GM10248 (cell line): ENCODE measurements at regions not wholly inside any gene's neighbourhood (a gene's known extent, or its start where the extent isn't known, plus 50 kb on each side); places are given as distances from the start of the nearest gene placed in this dataset.
"Not testable (repeated sequence)": the region's sequence is repeated elsewhere in the genome, so short reads cannot be mapped to it uniquely, and the experiment has no call there.

Experiments
- CTCF ChIA-PET: fragments of 300-600 bp; sonication (Branson Sonifier 250); formaldehyde crosslinking; extraction: SDS; loops from one replicate; lab custom pipeline; 2021; ENCODE audit warnings: antibody characterized with exemption; lab: Yijun Ruan, JAX
- POLR2A ChIA-PET: fragments of 350-650 bp; sonication (Branson Sonifier 250); formaldehyde crosslinking; extraction: SDS; loops from one replicate; lab custom pipeline; 2020; ENCODE audit warnings: antibody characterized with exemption; lab: Yijun Ruan, JAX
- DNase-seq: peaks from one replicate; pipeline ENCODE4 v3.0.0; 2012; ENCODE audit errors: extremely low spot score
- TF ChIP-seq, protein P1 (sequence below): IDR thresholded peaks from 2 replicates; pipeline ENCODE4 v1.5.1; 2012; ENCODE audit warnings: mild to moderate bottlenecking, low read depth; ENCODE audit errors: extremely low read depth, missing control alignments, control extremely low read depth

DNA sequence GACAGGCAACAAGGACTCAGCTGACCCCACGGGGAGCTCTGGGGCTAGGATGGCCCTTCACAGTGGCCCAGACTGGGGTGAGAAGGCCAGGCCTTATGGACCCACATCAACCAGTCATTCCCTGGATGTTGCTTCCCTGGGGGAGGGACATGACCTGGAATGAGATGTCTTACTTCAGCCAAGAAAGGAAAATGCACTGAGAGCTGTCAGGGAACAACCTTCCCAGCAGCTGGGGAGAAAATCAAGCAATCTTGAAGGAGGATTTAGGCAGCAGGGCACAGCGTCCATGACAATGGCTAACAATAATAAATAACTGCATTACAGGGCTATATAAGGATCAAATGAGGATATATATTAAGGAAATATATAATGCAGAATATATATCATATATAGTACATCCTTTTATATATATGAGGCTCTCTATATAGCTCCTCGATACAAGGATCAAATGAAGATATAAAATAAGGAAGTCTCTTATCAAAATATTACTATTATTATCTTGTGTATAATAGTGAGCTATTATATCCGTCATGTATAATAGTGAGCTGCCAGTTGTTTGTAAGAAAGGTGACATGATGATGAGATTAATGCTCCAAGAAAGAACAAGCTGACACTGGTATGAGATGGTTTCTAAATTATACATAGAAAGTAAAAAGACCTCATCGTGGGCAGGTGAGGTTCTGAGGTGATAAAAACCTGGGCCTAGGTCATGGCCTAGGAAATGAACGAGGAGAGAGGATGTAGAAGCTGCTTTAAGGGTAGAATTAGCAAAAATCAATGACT lies 117.8 kb upstream of the LIPC start:
- ChIA-PET POLR2A (no interaction called here), CTCF (interaction anchor here (1.4 to 2.2 kb wide), 3 partner anchors 12 to 86 kb away, joined by 4 to 8 read pairs (median 4); no protein-coding TSS in a partner anchor)
- TF ChIP-seq, protein P1, sequence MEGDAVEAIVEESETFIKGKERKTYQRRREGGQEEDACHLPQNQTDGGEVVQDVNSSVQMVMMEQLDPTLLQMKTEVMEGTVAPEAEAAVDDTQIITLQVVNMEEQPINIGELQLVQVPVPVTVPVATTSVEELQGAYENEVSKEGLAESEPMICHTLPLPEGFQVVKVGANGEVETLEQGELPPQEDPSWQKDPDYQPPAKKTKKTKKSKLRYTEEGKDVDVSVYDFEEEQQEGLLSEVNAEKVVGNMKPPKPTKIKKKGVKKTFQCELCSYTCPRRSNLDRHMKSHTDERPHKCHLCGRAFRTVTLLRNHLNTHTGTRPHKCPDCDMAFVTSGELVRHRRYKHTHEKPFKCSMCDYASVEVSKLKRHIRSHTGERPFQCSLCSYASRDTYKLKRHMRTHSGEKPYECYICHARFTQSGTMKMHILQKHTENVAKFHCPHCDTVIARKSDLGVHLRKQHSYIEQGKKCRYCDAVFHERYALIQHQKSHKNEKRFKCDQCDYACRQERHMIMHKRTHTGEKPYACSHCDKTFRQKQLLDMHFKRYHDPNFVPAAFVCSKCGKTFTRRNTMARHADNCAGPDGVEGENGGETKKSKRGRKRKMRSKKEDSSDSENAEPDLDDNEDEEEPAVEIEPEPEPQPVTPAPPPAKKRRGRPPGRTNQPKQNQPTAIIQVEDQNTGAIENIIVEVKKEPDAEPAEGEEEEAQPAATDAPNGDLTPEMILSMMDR: no peak
- no peak for DNase-seq

DNA sequence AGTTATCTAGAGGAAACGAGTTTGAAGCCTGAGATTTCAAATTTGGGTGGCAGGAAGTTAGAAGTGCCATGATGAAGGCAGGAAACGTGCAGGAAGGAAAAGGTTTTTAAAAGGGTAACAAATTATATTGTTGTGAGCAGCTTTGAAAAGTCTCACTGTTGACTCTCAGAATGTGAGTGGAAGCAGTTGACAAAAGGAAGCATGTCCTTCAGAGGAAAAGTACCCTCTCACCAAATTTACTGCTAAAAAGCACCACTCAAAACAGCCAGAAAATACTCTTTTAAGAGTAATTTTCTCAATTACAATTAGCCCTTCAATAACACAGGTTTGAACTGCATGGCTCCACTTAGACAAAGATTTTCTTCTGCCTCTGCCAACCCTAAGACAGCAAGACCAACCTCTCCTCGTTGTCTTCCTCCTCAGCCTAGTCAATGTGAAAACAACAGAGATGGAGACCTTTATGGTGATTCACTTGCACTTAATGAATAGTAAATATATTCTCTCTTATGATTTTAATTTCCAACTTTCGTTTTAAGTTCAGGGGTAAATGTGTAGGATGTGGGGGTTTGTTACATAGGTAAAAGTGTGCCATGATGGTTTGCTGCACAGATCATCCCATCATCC lies 117.1 kb upstream of the LIPC start:
- TF ChIP-seq, protein P1: no peak
- ChIA-PET CTCF (interaction anchor here (1.5 to 2.2 kb wide), 2 partner anchors 13 to 87 kb away, joined by 4 to 8 read pairs; no protein-coding TSS in a partner anchor), POLR2A (no interaction called here)
- DNase-seq: no peak

DNA sequence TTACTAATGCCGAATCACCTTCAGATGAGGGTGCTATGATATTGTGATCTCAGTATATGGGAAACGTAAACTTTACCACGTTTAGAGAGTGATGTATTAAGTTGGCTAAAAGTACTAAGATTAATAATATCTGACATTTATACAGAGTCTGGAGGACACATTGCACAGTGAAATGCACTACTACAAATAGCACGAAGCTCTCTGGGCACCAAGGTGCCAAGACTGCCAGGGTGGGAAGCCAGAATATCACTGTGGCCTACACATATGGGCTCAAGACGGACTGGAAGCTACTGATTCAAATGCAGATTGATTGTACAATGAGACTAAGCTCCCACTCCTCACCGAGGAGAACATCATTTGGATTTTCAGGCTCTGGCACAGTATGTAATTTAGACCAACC lies 113.3 kb upstream of the LIPC start:
- CTCF ChIA-PET: interaction anchor here (0.7 to 2.1 kb wide), 4 partner anchors 13 to 40 kb away, joined by 3 to 7 read pairs (median 3); no protein-coding TSS in a partner anchor

DNA sequence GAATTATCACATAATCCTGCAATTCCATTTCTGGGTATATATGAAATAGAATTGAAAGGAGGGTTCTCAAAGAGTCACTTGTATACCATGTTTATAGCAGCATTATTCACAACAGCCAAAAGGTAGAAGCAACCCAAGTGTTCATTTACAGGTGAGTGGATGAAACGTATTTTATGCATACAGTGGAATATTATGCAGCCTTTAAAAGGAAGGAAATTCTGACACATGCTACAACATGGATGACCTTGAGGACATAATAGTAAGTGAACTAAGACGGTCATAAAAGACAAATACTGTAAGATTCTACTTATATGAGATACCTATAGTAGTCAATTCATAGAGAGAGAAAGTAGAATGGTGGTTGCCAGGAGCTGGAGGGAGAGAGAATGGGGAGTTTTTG lies 110.8 kb upstream of the LIPC start:
- ChIA-PET POLR2A (no interaction called here), CTCF (interaction anchor here (0.8 kb wide), 1 partner anchor 11 kb away, joined by 3 read pairs; no protein-coding TSS in a partner anchor)
- no peak for DNase-seq
- TF ChIP-seq, protein P1: no peak

More for the DNA sequence above, 113.3 kb upstream of the LIPC start:
- TF ChIP-seq, protein P1: no peak
- no peak for DNase-seq
- POLR2A ChIA-PET: no interaction called here

DNA sequence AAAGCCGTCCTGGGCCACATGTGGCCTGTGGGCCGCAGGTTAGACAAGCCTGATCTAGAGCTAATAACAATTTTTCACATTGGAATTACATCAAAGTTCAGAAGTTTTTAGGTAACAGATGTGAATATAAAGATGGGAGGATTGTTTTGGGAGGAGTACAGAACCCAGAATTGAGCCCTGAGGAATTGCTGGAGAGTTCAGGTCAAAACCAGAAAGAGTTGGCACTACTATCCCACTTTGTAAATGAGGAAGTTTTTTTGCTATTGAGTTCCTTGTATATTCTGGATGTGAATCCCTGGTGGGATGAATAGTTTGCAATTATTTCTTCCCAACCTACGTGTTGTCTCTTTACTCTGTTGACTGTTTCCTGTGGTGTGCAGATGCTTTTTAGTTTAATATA lies 109.5 kb upstream of the LIPC start:
- ChIA-PET CTCF (no interaction called here), POLR2A (no interaction called here)
- no peak for DNase-seq
- TF ChIP-seq, protein P1: no peak

DNA sequence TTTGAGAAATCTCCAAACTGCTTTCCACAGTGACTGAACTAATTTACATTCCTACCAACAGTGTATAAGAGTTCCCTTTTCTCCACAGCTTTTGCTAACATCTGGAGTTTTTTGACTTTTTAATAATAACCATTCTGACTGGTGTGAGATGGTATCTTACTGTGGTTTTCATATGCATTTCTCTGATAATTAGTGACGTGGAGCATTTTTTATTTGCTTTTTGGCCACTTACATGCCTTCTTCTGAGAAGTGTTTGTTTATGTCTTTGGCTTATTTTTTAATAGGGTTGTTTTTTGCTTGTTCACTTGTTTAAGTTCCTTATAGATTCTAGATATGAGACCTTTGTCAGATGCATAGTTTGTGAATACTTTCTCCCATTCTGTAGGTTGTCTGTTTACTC lies 108.5 kb upstream of the LIPC start:
- POLR2A ChIA-PET, CTCF ChIA-PET: not testable (repeated sequence)

DNA sequence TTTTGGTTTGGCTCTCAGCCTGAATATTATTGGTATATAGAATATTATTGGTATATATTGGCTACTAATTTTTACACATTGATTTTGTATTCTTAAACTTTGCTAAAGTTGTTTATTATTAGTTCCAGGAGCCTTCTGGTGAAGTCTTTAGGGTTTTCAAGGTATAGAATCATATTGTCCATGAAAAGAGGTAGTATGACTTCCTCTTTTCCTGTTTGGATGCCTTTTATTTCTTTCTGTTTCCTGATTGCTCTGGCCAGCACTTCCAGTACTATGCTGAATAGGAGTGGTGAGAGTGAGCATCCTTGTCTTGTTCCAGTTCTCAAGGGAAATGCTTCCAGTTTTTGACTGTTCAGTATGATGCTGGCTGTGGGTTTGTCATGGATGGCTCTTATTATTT lies 107.3 kb upstream of the LIPC start:
- ChIA-PET POLR2A (no interaction called here), CTCF (no interaction called here)
- TF ChIP-seq, protein P1: no peak
- no peak for DNase-seq

More for the DNA sequence above, 108.5 kb upstream of the LIPC start:
- DNase-seq: not testable (repeated sequence)
